HG02610 (cell line): ENCODE measurements at regions not wholly inside any gene's neighbourhood (a gene's known extent, or its start where the extent isn't known, plus 50 kb on each side); places are given as distances from the start of the nearest gene placed in this dataset.
A peak's percentile ranks its signal among the peaks of the same experiment; 100 is the strongest.
"Not testable (repeated sequence)": the region's sequence is repeated elsewhere in the genome, so short reads cannot be mapped to it uniquely, and the experiment has no call there.

Experiments
- ATAC-seq: cut with Tn5 transposase; IDR thresholded peaks from one replicate; pipeline ENCODE4 v1.9.1; 2021; ENCODE audit warnings: mild to moderate bottlenecking, moderate library complexity; ENCODE audit not compliant: unreplicated experiment

- ATAC-seq: no peak
Measured at GRCh38 chr6:92114091-92114675, 1305.2 kb downstream of the EPHA7 start.

GRCh38 chr6:92111386-92111785, 1308.0 kb downstream of the EPHA7 start:
- no peak for ATAC-seq

- no peak for ATAC-seq
Measured at GRCh38 chr6:92110403-92110802, 1309.0 kb downstream of the EPHA7 start.

- no peak for ATAC-seq
Measured at GRCh38 chr6:92109956-92110355, 1309.4 kb downstream of the EPHA7 start.

- no peak for ATAC-seq
Measured at GRCh38 chr6:92109256-92109655, 1310.1 kb downstream of the EPHA7 start.

GRCh38 chr6:92086750-92087149, 1332.6 kb downstream of the EPHA7 start:
- no peak for ATAC-seq

- ATAC-seq: not testable (repeated sequence)
Measured at GRCh38 chr6:92083914-92084313, 1335.4 kb downstream of the EPHA7 start.

- ATAC-seq: no peak
Measured at GRCh38 chr6:92072387-92072786, 1347.0 kb downstream of the EPHA7 start.

GRCh38 chr6:92069781-92070180, 1349.6 kb downstream of the EPHA7 start:
- no peak for ATAC-seq

- ATAC-seq: no peak
Measured at GRCh38 chr6:92052513-92052912, 1366.8 kb downstream of the EPHA7 start.

GRCh38 chr6:92050216-92050615, 1369.1 kb downstream of the EPHA7 start:
- no peak for ATAC-seq

- ATAC-seq: no peak
Measured at GRCh38 chr6:92047860-92048259, 1371.5 kb downstream of the EPHA7 start.

GRCh38 chr6:92047152-92047850, 1372.1 kb downstream of the EPHA7 start:
- no peak for ATAC-seq

GRCh38 chr6:92044312-92044711, 1375.0 kb downstream of the EPHA7 start:
- no peak for ATAC-seq

GRCh38 chr6:92043777-92044176, 1375.6 kb downstream of the EPHA7 start:
- peak; percentile 56 for ATAC-seq

GRCh38 chr6:92026878-92027277, 1392.5 kb downstream of the EPHA7 start:
- no peak for ATAC-seq

GRCh38 chr6:92024881-92025280, 1394.5 kb downstream of the EPHA7 start:
- ATAC-seq: no peak

GRCh38 chr6:92024110-92024509, 1395.2 kb downstream of the EPHA7 start:
- no peak for ATAC-seq

GRCh38 chr6:92023410-92023966, 1395.9 kb downstream of the EPHA7 start:
- no peak for ATAC-seq

GRCh38 chr6:92011681-92012245, 1407.6 kb downstream of the EPHA7 start:
- ATAC-seq: no peak

GRCh38 chr6:92008757-92009502, 1410.4 kb downstream of the EPHA7 start:
- ATAC-seq: no peak
